HG03442 (cell line): ENCODE measurements at regions not wholly inside any gene's neighbourhood (a gene's known extent, or its start where the extent isn't known, plus 50 kb on each side); places are given as distances from the start of the nearest gene placed in this dataset.
"Not testable (repeated sequence)": the region's sequence is repeated elsewhere in the genome, so short reads cannot be mapped to it uniquely, and the experiment has no call there.

Source experiments
- ATAC-seq: cut with Tn5 transposase; IDR thresholded peaks from one replicate; pipeline ENCODE4 v1.9.1; 2021; ENCODE audit warnings: mild to moderate bottlenecking, moderate library complexity; ENCODE audit not compliant: unreplicated experiment

GRCh38 chr10:125257521-125258108 lies 97.3 kb upstream of the CTBP2 start:
- no peak for ATAC-seq

- no peak for ATAC-seq
Observed at GRCh38 chr10:125256026-125256425, 95.7 kb upstream of the CTBP2 start.

- ATAC-seq = no peak
Observed at GRCh38 chr10:125252937-125253336, 92.6 kb upstream of the CTBP2 start.

- not testable (repeated sequence) for ATAC-seq
Observed at GRCh38 chr10:125250834-125251233, 90.5 kb upstream of the CTBP2 start.

- no peak for ATAC-seq
Observed at GRCh38 chr10:125249948-125250347, 89.6 kb upstream of the CTBP2 start.

- ATAC-seq = no peak
Observed at GRCh38 chr10:125248489-125248888, 88.1 kb upstream of the CTBP2 start.

- no peak for ATAC-seq
Observed at GRCh38 chr10:125247576-125247975, 87.2 kb upstream of the CTBP2 start.

GRCh38 chr10:125243532-125244253 lies 83.3 kb upstream of the CTBP2 start:
- ATAC-seq = no peak

GRCh38 chr10:125238682-125239081 lies 78.3 kb upstream of the CTBP2 start:
- ATAC-seq = no peak

- no peak for ATAC-seq
Observed at GRCh38 chr10:125236091-125236490, 75.7 kb upstream of the CTBP2 start.

- no peak for ATAC-seq
Observed at GRCh38 chr10:125235093-125236069, 75.0 kb upstream of the CTBP2 start.

- ATAC-seq = not testable (repeated sequence)
Observed at GRCh38 chr10:125234576-125234975, 74.2 kb upstream of the CTBP2 start.

- ATAC-seq = no peak
Observed at GRCh38 chr10:125233726-125234125, 73.4 kb upstream of the CTBP2 start.

- ATAC-seq = no peak
Observed at GRCh38 chr10:125232841-125233240, 72.5 kb upstream of the CTBP2 start.

GRCh38 chr10:125231813-125232475 lies 71.6 kb upstream of the CTBP2 start:
- no peak for ATAC-seq

GRCh38 chr10:125231116-125231812 lies 70.9 kb upstream of the CTBP2 start:
- no peak for ATAC-seq

- no peak for ATAC-seq
Observed at GRCh38 chr10:125230251-125230650, 69.9 kb upstream of the CTBP2 start.

GRCh38 chr10:125228245-125228940 lies 68.0 kb upstream of the CTBP2 start:
- ATAC-seq = not testable (repeated sequence)

GRCh38 chr10:125227546-125227945 lies 67.2 kb upstream of the CTBP2 start:
- no peak for ATAC-seq

GRCh38 chr10:125226823-125227222 lies 66.5 kb upstream of the CTBP2 start:
- ATAC-seq = no peak
